Retinal pigment epithelial cell (primary cell): ENCODE measurements at regions not wholly inside any gene's neighbourhood (a gene's known extent, or its start where the extent isn't known, plus 50 kb on each side); places are given as distances from the start of the nearest gene placed in this dataset.

Experiments used
- DNase-seq: peaks from one replicate; pipeline ENCODE4 v3.0.0-alpha.2; 2010; ENCODE audit warnings: low read depth
- H3K4me3 ChIP-seq: 2 replicates; pipeline ENCODE4 v1.5.1; 2011; ENCODE audit warnings: mild to moderate bottlenecking, low read length, control low read depth, moderate library complexity
- CTCF ChIP-seq: conservative IDR thresholded peaks from 2 replicates; pipeline ENCODE4 v1.5.1; 2011; ENCODE audit warnings: low read depth, low read length, control low read depth, inconsistent platforms

- TF ChIP-seq CTCF: no peak
- H3K4me3 ChIP-seq: no peak overlapping the region
Observed at GRCh38 chr9:21746550-21746949, 55.9 kb upstream of the MTAP start.

GRCh38 chr9:21747175-21747574, 55.3 kb upstream of the MTAP start:
- no peak overlapping the region for H3K4me3 ChIP-seq
- TF ChIP-seq CTCF: no peak
- DNase-seq: no peak

More at GRCh38 chr9:21746550-21746949, 55.9 kb upstream of the MTAP start:
- DNase-seq: no peak

- no peak for TF ChIP-seq CTCF
- H3K4me3 ChIP-seq: no peak overlapping the region
- no peak for DNase-seq
Observed at GRCh38 chr9:21750021-21750735, 52.3 kb upstream of the MTAP start.

GRCh38 chr9:21751998-21752397, 50.4 kb upstream of the MTAP start:
- no peak for TF ChIP-seq CTCF
- no peak for DNase-seq
- no peak overlapping the region for H3K4me3 ChIP-seq
